HepG2 (cell line): ENCODE measurements at regions not wholly inside any gene's neighbourhood (a gene's known extent, or its start where the extent isn't known, plus 50 kb on each side); places are given as distances from the start of the nearest gene placed in this dataset.

ENCODE experiments used
- ATAC-seq: fragments of 200-7000 bp; cut with Tn5 transposase; 3 replicates; pipeline ENCODE4 v1.9.1; 2020; ENCODE audit warnings: mild to moderate bottlenecking, moderate library complexity
- BruUV-seq: library from RNA; stranded (reverse); fragments of 400-500 nt; replicated peaks from 2 replicates; lab custom pipeline; 2021; lab: Mats Ljungman, UMichigan
- CTCF ChIA-PET: fragments of 300-600 bp; formaldehyde crosslinking; extraction: SDS; loops from one replicate; lab custom pipeline; 2021; ENCODE audit warnings: low total read pairs, inconsistent platforms, low intra/inter-chr PET ratio; lab: Yijun Ruan, JAX
- POLR2A ChIA-PET: fragments of 350-600 bp; sonication (Branson Sonifier 250); formaldehyde crosslinking; loops from one replicate; lab custom pipeline; 2020; ENCODE audit warnings: antibody characterized with exemption, inconsistent platforms; lab: Yijun Ruan, JAX
- DNase-seq: peaks from one replicate; pipeline ENCODE4 v3.0.0-alpha.2; 2015; ENCODE audit warnings: low spot score
- FAIRE-seq: peaks from 3 replicates; lab custom pipeline; 2011; peaks lifted over from hg19 to GRCh38; lab: Jason Lieb, UNC
- H2AFZ ChIP-seq: one replicate; pipeline ENCODE4 v1.6.1; 2011; ENCODE audit warnings: low read length, inconsistent platforms
- H3K27ac ChIP-seq: fragments of 300-600 bp; 3 replicates; pipeline ENCODE4 v1.8.0; 2011; ENCODE audit warnings: mixed run types, mild to moderate bottlenecking, mixed read lengths, low read length, inconsistent platforms; ENCODE audit not compliant: insufficient read depth; ENCODE audit errors: extremely low read length
- H3K27me3 ChIP-seq, 2 experiments: fragments of 200-600 bp in 1 of 2; 2 replicates in 1 of 2; 3 replicates in 1 of 2; pipeline versions ENCODE4 v1.6.0 to v1.8.0; 2011; ENCODE audit warnings: low read length in 2 of 2, mild to moderate bottlenecking in 2 of 2, moderate library complexity in 2 of 2, inconsistent platforms in 1 of 2; ENCODE audit not compliant: insufficient read depth in 2 of 2, control insufficient read depth in 1 of 2
- H3K36me3 ChIP-seq, 2 experiments: fragments of 200-600 bp in 1 of 2; replicated peaks in 1 of 2; 2 replicates in 1 of 2; 3 replicates in 1 of 2; pipeline versions ENCODE4 v1.5.1 to v1.8.0; 2011; ENCODE audit warnings: low read length in 2 of 2, inconsistent platforms in 1 of 2; ENCODE audit not compliant: insufficient read depth in 2 of 2, control insufficient read depth in 1 of 2
- H3K4me1 ChIP-seq: 2 replicates; pipeline ENCODE4 v1.5.1; 2012; ENCODE audit warnings: low read length, inconsistent platforms; ENCODE audit not compliant: insufficient read depth
- H3K4me2 ChIP-seq: 2 replicates; pipeline ENCODE4 v1.6.0; 2011; ENCODE audit warnings: low read depth, low read length, inconsistent platforms
- H3K4me3 ChIP-seq, 3 experiments: fragments of 200-600 bp in 1 of 3; sonication (generic), shearing (Covaris generic) in 1 of 3; replicated peaks in 1 of 3; 2 replicates each; pipeline ENCODE4 v1.5.1; 2011 to 2016; ENCODE audit warnings: low read length in 3 of 3, inconsistent platforms in 2 of 3, low read depth in 2 of 3, mild to moderate bottlenecking in 2 of 3, control low read depth in 1 of 3, mixed read lengths in 1 of 3; ENCODE audit not compliant: insufficient read depth in 1 of 3
- H3K79me2 ChIP-seq: one replicate; pipeline ENCODE4 v1.6.1; 2011; ENCODE audit warnings: low read length, inconsistent platforms; ENCODE audit not compliant: insufficient read depth
- H3K9ac ChIP-seq: 2 replicates; pipeline ENCODE4 v1.6.0; 2011; ENCODE audit warnings: mild to moderate bottlenecking, low read depth, low read length, inconsistent platforms; ENCODE audit not compliant: insufficient read depth
- H3K9me3 ChIP-seq: 2 replicates; pipeline ENCODE4 v1.5.1; 2012; ENCODE audit warnings: mild to moderate bottlenecking, low read length
- H4K20me1 ChIP-seq: 2 replicates; pipeline ENCODE4 v1.6.0; 2011; ENCODE audit warnings: inconsistent platforms, mild to moderate bottlenecking, low read length, moderate library complexity; ENCODE audit not compliant: insufficient read depth
- ATM ChIP-seq: fragments of 450-650 bp; IDR thresholded peaks from 2 replicates; pipeline ENCODE4 v1.7.1; 2017; ENCODE audit warnings: mild to moderate bottlenecking, borderline replicate concordance
- BRCA1 ChIP-seq: sonication (generic); formaldehyde crosslinking; IDR thresholded peaks from 2 replicates; pipeline ENCODE4 v1.4.0; 2020; ENCODE audit warnings: missing genetic modification reagents
- HMGA1 ChIP-seq: sonication (generic); formaldehyde crosslinking; conservative IDR thresholded peaks from 2 replicates; pipeline ENCODE4 v1.4.0; 2020; ENCODE audit warnings: missing genetic modification reagents
- ISL2 ChIP-seq: sonication (generic); formaldehyde crosslinking; IDR thresholded peaks from 2 replicates; pipeline ENCODE4 v1.5.0; 2020; ENCODE audit warnings: missing genetic modification reagents
- KLF6 ChIP-seq: IDR thresholded peaks from 2 replicates; pipeline ENCODE4 v1.8.0; 2016; ENCODE audit warnings: missing biosample characterization, missing genetic modification reagents
- ZNF142 ChIP-seq: sonication (generic); formaldehyde crosslinking; IDR thresholded peaks from 2 replicates; pipeline ENCODE4 v1.4.0; 2020; ENCODE audit warnings: missing genetic modification reagents
- ZNF317 ChIP-seq: sonication (generic); formaldehyde crosslinking; IDR thresholded peaks from 2 replicates; pipeline ENCODE4 v1.5.0; 2020; ENCODE audit warnings: mild to moderate bottlenecking, missing genetic modification reagents
- ZNF354B ChIP-seq: sonication (generic); formaldehyde crosslinking; IDR thresholded peaks from 2 replicates; pipeline ENCODE4 v1.8.0; 2022; ENCODE audit warnings: mild to moderate bottlenecking, missing genetic modification reagents
- ZNF607 ChIP-seq: sonication (generic); formaldehyde crosslinking; IDR thresholded peaks from 2 replicates; pipeline ENCODE4 v1.5.1; 2020; ENCODE audit warnings: missing genetic modification reagents, mild to moderate bottlenecking, borderline replicate concordance
- WGBS: methylation state at CpG from one replicate; pipeline ENCODE4 v1.1.6; 2017; ENCODE audit warnings: low lambda C conversion rate; 5-methylcytosine and 5-hydroxymethylcytosine counted together
- in situ Hi-C: cut with HindIII; loops from 2 replicates; pipeline ENCODE4 v1.10.0; 2017; ENCODE audit warnings: low pct_unique_long_range_greater_than_20kb; ENCODE audit not compliant: extremely low pct_ligation_motif_present
- intact Hi-C: fragments of 100-400 bp; cut with micrococcal nuclease; formaldehyde crosslinking; loops from one replicate; pipeline ENCODE4 v1.10.0; 2022; ENCODE audit not compliant: unreplicated experiment
- TF ChIP-seq, protein P1 (sequence below), 2 experiments: fragments of 450-650 bp in 1 of 2; sonication (generic) in 1 of 2; formaldehyde crosslinking in 1 of 2; IDR thresholded peaks; 2 replicates each; pipeline versions ENCODE4 v1.6.1 to v1.8.0; 2016 to 2022; ENCODE audit warnings: antibody characterized with exemption in 1 of 2, mild to moderate bottlenecking in 1 of 2, missing genetic modification reagents in 1 of 2

DNA sequence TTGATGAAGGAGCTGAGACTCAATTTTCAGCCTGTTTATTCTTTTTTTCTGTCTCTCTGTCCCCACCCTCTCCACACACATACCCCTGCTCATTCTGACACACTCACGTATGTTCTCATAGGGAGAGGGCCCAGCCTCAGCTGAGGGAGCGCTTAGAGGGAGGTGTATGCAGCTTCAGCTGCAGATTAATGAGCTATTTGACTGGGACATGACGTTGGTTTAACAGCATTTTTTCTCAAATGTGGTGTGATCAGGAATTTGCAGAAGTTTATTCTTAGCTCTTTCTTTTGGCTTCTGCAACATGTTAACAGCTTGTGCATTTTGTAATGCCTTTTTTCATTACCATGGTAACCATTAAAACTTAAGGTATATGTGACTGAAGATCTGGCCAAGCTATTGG, 1547.1 kb upstream of the PIK3C3 start:
- Histone ChIP-seq H3K36me3 (no peaks in the 10 kb centered on the region), H3K27me3 (no peaks in the 10 kb centered on the region; a peak in 1 of 5 replicates), H3K9ac (no peak overlapping the region), H3K4me1 (no peaks in the 10 kb centered on the region), H2AFZ (no peak overlapping the region), H3K4me2 (no peak overlapping the region), H3K79me2 (no peaks in the 10 kb centered on the region), H3K4me3 (no peak overlapping the region), H3K27ac (no peak overlapping the region), H4K20me1 (no peaks in the 10 kb centered on the region; the same call in 1 of the 2 replicates), H3K9me3 (no peaks in the 10 kb centered on the region)
- DNase-seq (no peak), FAIRE-seq (no peak), ATAC-seq (no peak)
- ChIA-PET CTCF (no interaction called here), POLR2A (no interaction called here)
- BruUV-seq = no TSS peak
- intact Hi-C loops = no loop called here
- WGBS = 0% methylated on average over 3 of the region's 3 CpGs
- in situ Hi-C loops = no loop called here
- TF ChIP-seq BRCA1 (CRISPR knock-in tag) = no peak
- TF ChIP-seq HMGA1 (CRISPR knock-in tag) = no peak
- no peak for TF ChIP-seq ISL2 (CRISPR knock-in tag)
- TF ChIP-seq ZNF317 (CRISPR knock-in tag) = no peak
- no peak for TF ChIP-seq KLF6 (CRISPR knock-in tag)
- TF ChIP-seq, protein P1, sequence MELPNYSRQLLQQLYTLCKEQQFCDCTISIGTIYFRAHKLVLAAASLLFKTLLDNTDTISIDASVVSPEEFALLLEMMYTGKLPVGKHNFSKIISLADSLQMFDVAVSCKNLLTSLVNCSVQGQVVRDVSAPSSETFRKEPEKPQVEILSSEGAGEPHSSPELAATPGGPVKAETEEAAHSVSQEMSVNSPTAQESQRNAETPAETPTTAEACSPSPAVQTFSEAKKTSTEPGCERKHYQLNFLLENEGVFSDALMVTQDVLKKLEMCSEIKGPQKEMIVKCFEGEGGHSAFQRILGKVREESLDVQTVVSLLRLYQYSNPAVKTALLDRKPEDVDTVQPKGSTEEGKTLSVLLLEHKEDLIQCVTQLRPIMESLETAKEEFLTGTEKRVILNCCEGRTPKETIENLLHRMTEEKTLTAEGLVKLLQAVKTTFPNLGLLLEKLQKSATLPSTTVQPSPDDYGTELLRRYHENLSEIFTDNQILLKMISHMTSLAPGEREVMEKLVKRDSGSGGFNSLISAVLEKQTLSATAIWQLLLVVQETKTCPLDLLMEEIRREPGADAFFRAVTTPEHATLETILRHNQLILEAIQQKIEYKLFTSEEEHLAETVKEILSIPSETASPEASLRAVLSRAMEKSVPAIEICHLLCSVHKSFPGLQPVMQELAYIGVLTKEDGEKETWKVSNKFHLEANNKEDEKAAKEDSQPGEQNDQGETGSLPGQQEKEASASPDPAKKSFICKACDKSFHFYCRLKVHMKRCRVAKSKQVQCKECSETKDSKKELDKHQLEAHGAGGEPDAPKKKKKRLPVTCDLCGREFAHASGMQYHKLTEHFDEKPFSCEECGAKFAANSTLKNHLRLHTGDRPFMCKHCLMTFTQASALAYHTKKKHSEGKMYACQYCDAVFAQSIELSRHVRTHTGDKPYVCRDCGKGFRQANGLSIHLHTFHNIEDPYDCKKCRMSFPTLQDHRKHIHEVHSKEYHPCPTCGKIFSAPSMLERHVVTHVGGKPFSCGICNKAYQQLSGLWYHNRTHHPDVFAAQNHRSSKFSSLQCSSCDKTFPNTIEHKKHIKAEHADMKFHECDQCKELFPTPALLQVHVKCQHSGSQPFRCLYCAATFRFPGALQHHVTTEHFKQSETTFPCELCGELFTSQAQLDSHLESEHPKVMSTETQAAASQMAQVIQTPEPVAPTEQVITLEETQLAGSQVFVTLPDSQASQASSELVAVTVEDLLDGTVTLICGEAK (IDR thresholded peaks at IDR 0.05) = no peak
- TF ChIP-seq, protein P1 (CRISPR knock-in tag; IDR thresholded peaks at IDR 0.05) = no peak
- TF ChIP-seq ZNF142 = no peak
- TF ChIP-seq ATM = no peak
- TF ChIP-seq ZNF354B (CRISPR knock-in tag) = no peak
- no peak for TF ChIP-seq ZNF607
